CD4-positive, alpha-beta T cell treated with Interleukin-12 subunit alpha and Interleukin-12 subunit beta, for 1 hour (primary cell): ENCODE measurements at regions not wholly inside any gene's neighbourhood (a gene's known extent, or its start where the extent isn't known, plus 50 kb on each side); places are given as distances from the start of the nearest gene placed in this dataset.
"Not testable (repeated sequence)": the region's sequence is repeated elsewhere in the genome, so short reads cannot be mapped to it uniquely, and the experiment has no call there.

Experiments used
- DNase-seq: peaks from one replicate; pipeline ENCODE4 v3.0.0-alpha.2; 2020

- no peak for DNase-seq
These were observed 52.0 kb downstream of the ZC3H11B start for GRCh38 chr1:219560856-219561255.

GRCh38 chr1:219559899-219560298, 53.0 kb downstream of the ZC3H11B start:
- no peak for DNase-seq

GRCh38 chr1:219555806-219556205, 57.1 kb downstream of the ZC3H11B start:
- DNase-seq = no peak

- DNase-seq = no peak
These were observed 57.7 kb downstream of the ZC3H11B start for GRCh38 chr1:219555031-219555692.

GRCh38 chr1:219553934-219554502, 58.9 kb downstream of the ZC3H11B start:
- no peak for DNase-seq

GRCh38 chr1:219550201-219550600, 62.7 kb downstream of the ZC3H11B start:
- no peak for DNase-seq

GRCh38 chr1:219549215-219549614, 63.7 kb downstream of the ZC3H11B start:
- no peak for DNase-seq

- DNase-seq = no peak
These were observed 64.5 kb downstream of the ZC3H11B start for GRCh38 chr1:219548386-219548785.

- not testable (repeated sequence) for DNase-seq
These were observed 67.1 kb downstream of the ZC3H11B start for GRCh38 chr1:219545756-219546155.

- no peak for DNase-seq
These were observed 68.6 kb downstream of the ZC3H11B start for GRCh38 chr1:219544163-219544846.

GRCh38 chr1:219542828-219543518, 69.9 kb downstream of the ZC3H11B start:
- no peak for DNase-seq

GRCh38 chr1:219541946-219542345, 71.0 kb downstream of the ZC3H11B start:
- DNase-seq = no peak

GRCh38 chr1:219539645-219540254, 73.2 kb downstream of the ZC3H11B start:
- no peak for DNase-seq

- DNase-seq = no peak
These were observed 74.0 kb downstream of the ZC3H11B start for GRCh38 chr1:219538886-219539285.

GRCh38 chr1:219537223-219537631, 75.7 kb downstream of the ZC3H11B start:
- no peak for DNase-seq

GRCh38 chr1:219536038-219536437, 76.9 kb downstream of the ZC3H11B start:
- DNase-seq = no peak

- DNase-seq = no peak
These were observed 77.9 kb downstream of the ZC3H11B start for GRCh38 chr1:219534991-219535390.

- no peak for DNase-seq
These were observed 79.6 kb downstream of the ZC3H11B start for GRCh38 chr1:219533280-219533679.

- no peak for DNase-seq
These were observed 83.8 kb downstream of the ZC3H11B start for GRCh38 chr1:219529116-219529515.

GRCh38 chr1:219528633-219529032, 84.3 kb downstream of the ZC3H11B start:
- DNase-seq = no peak

GRCh38 chr1:219527994-219528393, 84.9 kb downstream of the ZC3H11B start:
- DNase-seq = no peak

- no peak for DNase-seq
These were observed 86.8 kb downstream of the ZC3H11B start for GRCh38 chr1:219526074-219526473.

GRCh38 chr1:219523411-219523810, 89.5 kb downstream of the ZC3H11B start:
- no peak for DNase-seq
